MM.1S (cell line): ENCODE measurements at regions not wholly inside any gene's neighbourhood (a gene's known extent, or its start where the extent isn't known, plus 50 kb on each side); places are given as distances from the start of the nearest gene placed in this dataset.

Experiments used
- DNase-seq: peaks from one replicate; pipeline ENCODE4 v3.0.0-alpha.2; 2015
- H2AFZ ChIP-seq: fragments of 300-600 bp; sonication (generic); 2 replicates; pipeline ENCODE4 v1.6.0; 2016; ENCODE audit warnings: antibody characterized with exemption, low read length
- H3F3A ChIP-seq: fragments of 300-600 bp; sonication (generic); 2 replicates; pipeline ENCODE4 v1.6.1; 2016; ENCODE audit warnings: mild to moderate bottlenecking, antibody characterized with exemption, low read length, moderate library complexity, mixed read lengths; ENCODE audit not compliant: insufficient read depth
- H3K27ac ChIP-seq: fragments of 300-600 bp; sonication (generic); 2 replicates; pipeline ENCODE4 v1.5.1; 2016; ENCODE audit warnings: mild to moderate bottlenecking, low read length
- H3K27me3 ChIP-seq: fragments of 300-600 bp; sonication (generic); replicated peaks from 2 replicates; pipeline ENCODE4 v1.6.0; 2016; ENCODE audit warnings: low read length; ENCODE audit not compliant: insufficient read depth
- H3K36me3 ChIP-seq: fragments of 300-600 bp; sonication (generic); replicated peaks from 2 replicates; pipeline ENCODE4 v1.6.1; 2016; ENCODE audit warnings: mild to moderate bottlenecking, low read length, mixed read lengths; ENCODE audit not compliant: insufficient read depth
- H3K4me1 ChIP-seq: fragments of 300-600 bp; sonication (generic); 2 replicates; pipeline ENCODE4 v1.6.1; 2016; ENCODE audit warnings: low read length, mixed read lengths
- H3K4me2 ChIP-seq: fragments of 300-600 bp; sonication (generic); 2 replicates; pipeline ENCODE4 v1.6.0; 2016; ENCODE audit warnings: low read depth, low read length
- H3K4me3 ChIP-seq: fragments of 300-600 bp; sonication (generic); 2 replicates; pipeline ENCODE4 v1.5.1; 2016; ENCODE audit warnings: low read length, mixed read lengths
- H3K79me2 ChIP-seq: fragments of 300-600 bp; sonication (generic); 2 replicates; pipeline ENCODE4 v1.6.1; 2016; ENCODE audit warnings: mixed run types, low read length, mixed read lengths
- H3K9ac ChIP-seq: fragments of 300-600 bp; sonication (generic); 2 replicates; pipeline ENCODE4 v1.6.1; 2016; ENCODE audit warnings: low read length, mixed read lengths
- H3K9me2 ChIP-seq: fragments of 300-600 bp; sonication (generic); replicated peaks from 2 replicates; pipeline ENCODE4 v1.6.1; 2016; ENCODE audit warnings: mild to moderate bottlenecking, low read length, mixed read lengths; ENCODE audit not compliant: insufficient read depth
- H3K9me3 ChIP-seq: fragments of 300-600 bp; sonication (generic); replicated peaks from 2 replicates; pipeline ENCODE4 v1.6.1; 2016; ENCODE audit warnings: mild to moderate bottlenecking, low read length, mixed read lengths; ENCODE audit not compliant: insufficient read depth
- H4K20me1 ChIP-seq: fragments of 300-600 bp; sonication (generic); 2 replicates; pipeline ENCODE4 v1.6.1; 2016; ENCODE audit warnings: mild to moderate bottlenecking, low read length, moderate library complexity, mixed read lengths; ENCODE audit not compliant: insufficient read depth
- CTCF ChIP-seq: fragments of 300-600 bp; sonication (generic); IDR thresholded peaks from 2 replicates; pipeline ENCODE4 v1.5.1; 2016; ENCODE audit warnings: antibody characterized with exemption, low read length, mixed read lengths
- EZH2 ChIP-seq: fragments of 300-600 bp; sonication (generic); optimal IDR thresholded peaks from 2 replicates; pipeline ENCODE3; 2017; ENCODE audit warnings: low read depth, mild to moderate bottlenecking, antibody characterized with exemption, low read length, mixed read lengths
- EZH2phosphoT487 ChIP-seq: fragments of 300-600 bp; sonication (generic); IDR thresholded peaks from 2 replicates; pipeline ENCODE4 v1.6.1; 2018; ENCODE audit warnings: antibody characterized with exemption, low read length

GRCh38 chr3:3745693-3746092, 53.5 kb upstream of the LRRN1 start:
- Histone ChIP-seq H3F3A (no peaks in the 10 kb centered on the region), H3K4me2 (no peak overlapping the region), H3K4me1 (no peaks in the 10 kb centered on the region), H3K9me3 (no peaks in the 10 kb centered on the region), H4K20me1 (no peaks in the 10 kb centered on the region), H3K27me3 (no peaks in the 10 kb centered on the region), H3K36me3 (no peaks in the 10 kb centered on the region), H3K9me2 (no peaks in the 10 kb centered on the region), H2AFZ (no peak overlapping the region), H3K4me3 (no peak overlapping the region), H3K27ac (no peak overlapping the region), H3K9ac (no peak overlapping the region), H3K79me2 (no peaks in the 10 kb centered on the region)
- no peak for DNase-seq
- TF ChIP-seq EZH2phosphoT487, result no peak
- TF ChIP-seq CTCF, result no peak
- TF ChIP-seq EZH2, result no peak

- H3K4me2 ChIP-seq, result no peak overlapping the region
- H3K79me2 ChIP-seq, result no peaks in the 10 kb centered on the region
- no peak overlapping the region for H3K9ac ChIP-seq
- no peaks in the 10 kb centered on the region for H3F3A ChIP-seq
- H3K36me3 ChIP-seq, result no peaks in the 10 kb centered on the region
- no peak for TF ChIP-seq EZH2phosphoT487
- DNase-seq, result no peak
- no peaks in the 10 kb centered on the region for H4K20me1 ChIP-seq
- no peaks in the 10 kb centered on the region for H3K27me3 ChIP-seq
- no peak overlapping the region for H2AFZ ChIP-seq
- no peak overlapping the region for H3K27ac ChIP-seq
- H3K9me3 ChIP-seq, result no peaks in the 10 kb centered on the region
- H3K4me3 ChIP-seq, result no peak overlapping the region
- no peaks in the 10 kb centered on the region for H3K4me1 ChIP-seq
- no peaks in the 10 kb centered on the region for H3K9me2 ChIP-seq
These were observed 54.4 kb upstream of the LRRN1 start for GRCh38 chr3:3744826-3745225.

- Histone ChIP-seq H3K4me2 (no peak overlapping the region), H3K27ac (no peak overlapping the region), H4K20me1 (no peaks in the 10 kb centered on the region), H3K79me2 (no peaks in the 10 kb centered on the region), H3F3A (no peaks in the 10 kb centered on the region), H3K4me1 (no peaks in the 10 kb centered on the region), H3K9me2 (no peaks in the 10 kb centered on the region), H3K36me3 (no peaks in the 10 kb centered on the region), H3K9me3 (no peaks in the 10 kb centered on the region), H3K4me3 (no peak overlapping the region), H2AFZ (no peak overlapping the region), H3K27me3 (no peaks in the 10 kb centered on the region), H3K9ac (no peak overlapping the region)
- DNase-seq, result no peak
- TF ChIP-seq EZH2, result no peak
- TF ChIP-seq EZH2phosphoT487, result no peak
- no peak for TF ChIP-seq CTCF
These were observed 55.5 kb upstream of the LRRN1 start for GRCh38 chr3:3743754-3744153.

- Histone ChIP-seq H3K9me3 (no peaks in the 10 kb centered on the region), H3K9ac (no peak overlapping the region), H3K27ac (no peak overlapping the region), H4K20me1 (no peaks in the 10 kb centered on the region), H3K79me2 (no peaks in the 10 kb centered on the region), H3F3A (no peaks in the 10 kb centered on the region), H3K4me1 (no peaks in the 10 kb centered on the region), H3K4me2 (no peak overlapping the region), H3K9me2 (no peaks in the 10 kb centered on the region), H3K4me3 (no peak overlapping the region), H3K36me3 (no peaks in the 10 kb centered on the region), H2AFZ (no peak overlapping the region), H3K27me3 (no peaks in the 10 kb centered on the region)
- no peak for DNase-seq
- TF ChIP-seq EZH2phosphoT487 (no peak), EZH2 (no peak), CTCF (no peak)
These were observed 59.2 kb upstream of the LRRN1 start for GRCh38 chr3:3740061-3740460.
